Fibroblast of lung (primary cell): ENCODE measurements at regions not wholly inside any gene's neighbourhood (a gene's known extent, or its start where the extent isn't known, plus 50 kb on each side); places are given as distances from the start of the nearest gene placed in this dataset.
"Not testable (repeated sequence)": the region's sequence is repeated elsewhere in the genome, so short reads cannot be mapped to it uniquely, and the experiment has no call there.

Experiments
- DNase-seq, 2 donors: peaks; one replicate each; pipeline versions ENCODE4 v3.0.0 to v3.0.0-alpha.2; 2010; ENCODE audit warnings: low read depth in 2 of 2
- H2AFZ ChIP-seq: 2 replicates; pipeline ENCODE4 v1.5.1; 2012; ENCODE audit warnings: low read length, control low read depth, inconsistent platforms
- H3K27ac ChIP-seq: 2 replicates; pipeline ENCODE4 v1.5.1; 2011; ENCODE audit warnings: low read length, control low read depth; ENCODE audit not compliant: insufficient read depth
- H3K27me3 ChIP-seq: 2 replicates; pipeline ENCODE4 v1.5.1; 2011; ENCODE audit warnings: mild to moderate bottlenecking, low read length; ENCODE audit not compliant: control insufficient read depth, insufficient read depth
- H3K36me3 ChIP-seq: 2 replicates; pipeline ENCODE4 v1.5.1; 2011; ENCODE audit warnings: low read length; ENCODE audit not compliant: control insufficient read depth, insufficient read depth
- H3K4me1 ChIP-seq: 2 replicates; pipeline ENCODE4 v1.5.1; 2011; ENCODE audit warnings: low read length; ENCODE audit not compliant: control insufficient read depth, insufficient read depth; ENCODE audit errors: extremely low read depth
- H3K4me2 ChIP-seq: 2 replicates; pipeline ENCODE4 v1.5.1; 2011; ENCODE audit warnings: low read length, control low read depth; ENCODE audit not compliant: insufficient read depth; ENCODE audit errors: extremely low read depth
- H3K4me3 ChIP-seq, 4 experiments: fragments of 200-600 bp in 1 of 4; sonication (generic) in 1 of 4; replicated peaks in 1 of 4; 2 replicates each; pipeline ENCODE4 v1.5.1; 2011 to 2016; ENCODE audit warnings: low read length in 4 of 4, low read depth in 3 of 4, mild to moderate bottlenecking in 3 of 4, control low read depth in 2 of 4, inconsistent platforms in 1 of 4, mixed read lengths in 1 of 4; ENCODE audit not compliant: insufficient read depth in 1 of 4; ENCODE audit errors: control extremely low read depth in 1 of 4
- H3K79me2 ChIP-seq: 2 replicates; pipeline ENCODE4 v1.5.1; 2012; ENCODE audit warnings: mild to moderate bottlenecking, low read length, inconsistent platforms; ENCODE audit not compliant: control insufficient read depth, insufficient read depth
- H3K9ac ChIP-seq: 2 replicates; pipeline ENCODE4 v1.5.1; 2011; ENCODE audit warnings: mild to moderate bottlenecking, low read length, control low read depth; ENCODE audit not compliant: insufficient read depth
- H3K9me3 ChIP-seq: 2 replicates; pipeline ENCODE4 v1.5.1; 2012; ENCODE audit warnings: low read depth, low read length; ENCODE audit not compliant: control insufficient read depth, insufficient read depth
- H4K20me1 ChIP-seq: 2 replicates; pipeline ENCODE4 v1.5.1; 2011; ENCODE audit warnings: low read length; ENCODE audit not compliant: control insufficient read depth, insufficient read depth; ENCODE audit errors: extremely low read depth
- CTCF ChIP-seq, 2 donors: IDR thresholded peaks in 1 of 2; conservative IDR thresholded peaks in 1 of 2; 1 replicate in 1 of 2; 2 replicates in 1 of 2; pipeline ENCODE4 v1.5.1; 2011 to 2012; ENCODE audit warnings: low read length in 2 of 2, control low read depth in 1 of 2, inconsistent platforms in 1 of 2, low read depth in 1 of 2, mild to moderate bottlenecking in 1 of 2
- EZH2 ChIP-seq: IDR thresholded peaks from 2 replicates; pipeline ENCODE4 v1.5.1; 2012; ENCODE audit warnings: low read length, control low read depth, mild to moderate bottlenecking; ENCODE audit errors: missing control alignments

- TF ChIP-seq EZH2 (no peak), CTCF (conservative IDR thresholded peaks at IDR 0.05 in 1 of 2, IDR thresholded peaks at IDR 0.05 in 1 of 2; ENCODE audit: low read depth in 1 of 2, low read length in 2 of 2) (no peak)
Observed at GRCh38 chr7:138338361-138338760, 121.7 kb upstream of the TRIM24 start.

GRCh38 chr7:138339229-138339628 lies 120.8 kb upstream of the TRIM24 start:
- H3K27ac ChIP-seq, H3K4me3 ChIP-seq: not testable (repeated sequence)

More at GRCh38 chr7:138338361-138338760, 121.7 kb upstream of the TRIM24 start:
- Histone ChIP-seq H3K4me1 (no peaks in the 10 kb centered on the region), H3K9ac (no peak overlapping the region), H2AFZ (no peak overlapping the region), H4K20me1 (no peaks in the 10 kb centered on the region), H3K36me3 (no peaks in the 10 kb centered on the region), H3K4me3 (no peak overlapping the region), H3K79me2 (no peaks in the 10 kb centered on the region), H3K4me2 (no peak overlapping the region), H3K27ac (no peak overlapping the region), H3K9me3 (no peaks in the 10 kb centered on the region), H3K27me3 (no peaks in the 10 kb centered on the region)
- DNase-seq = peak in 1 of 2 donors; percentile 59

GRCh38 chr7:138342990-138343389 lies 117.1 kb upstream of the TRIM24 start:
- Histone ChIP-seq H3K27ac (no peak overlapping the region), H3K4me1 (no peaks in the 10 kb centered on the region), H4K20me1 (no peaks in the 10 kb centered on the region), H2AFZ (no peak overlapping the region), H3K4me2 (no peak overlapping the region), H3K27me3 (no peaks in the 10 kb centered on the region), H3K9me3 (no peaks in the 10 kb centered on the region), H3K9ac (no peak overlapping the region), H3K36me3 (no peaks in the 10 kb centered on the region), H3K79me2 (no peaks in the 10 kb centered on the region), H3K4me3 (no peak overlapping the region)
- TF ChIP-seq EZH2 = no peak
- no peak for TF ChIP-seq CTCF (conservative IDR thresholded peaks at IDR 0.05 in 1 of 2, IDR thresholded peaks at IDR 0.05 in 1 of 2; ENCODE audit: low read depth in 1 of 2, low read length in 2 of 2)
- no peak for DNase-seq

More at GRCh38 chr7:138339229-138339628, 120.8 kb upstream of the TRIM24 start:
- H4K20me1 ChIP-seq, H3K27me3 ChIP-seq, H3K79me2 ChIP-seq, H3K9me3 ChIP-seq, H3K4me2 ChIP-seq, H2AFZ ChIP-seq, DNase-seq, H3K4me1 ChIP-seq, H3K36me3 ChIP-seq, H3K9ac ChIP-seq: not testable (repeated sequence)

- H3K27ac ChIP-seq = no peak overlapping the region
- no peaks in the 10 kb centered on the region for H4K20me1 ChIP-seq
- no peaks in the 10 kb centered on the region for H3K27me3 ChIP-seq
- no peak overlapping the region for H3K4me3 ChIP-seq
- H3K79me2 ChIP-seq = no peaks in the 10 kb centered on the region
- H3K9ac ChIP-seq = no peak overlapping the region
- H3K4me1 ChIP-seq = no peaks in the 10 kb centered on the region
- H3K36me3 ChIP-seq = no peaks in the 10 kb centered on the region
- TF ChIP-seq CTCF (conservative IDR thresholded peaks at IDR 0.05 in 1 of 2, IDR thresholded peaks at IDR 0.05 in 1 of 2; ENCODE audit: low read depth in 1 of 2, low read length in 2 of 2) (no peak), EZH2 (no peak)
- no peak overlapping the region for H2AFZ ChIP-seq
- H3K9me3 ChIP-seq = no peaks in the 10 kb centered on the region
- no peak for DNase-seq
- no peak overlapping the region for H3K4me2 ChIP-seq
Observed at GRCh38 chr7:138345567-138345966, 114.5 kb upstream of the TRIM24 start.
